Neural cell (in vitro differentiated cells): ENCODE measurements at regions not wholly inside any gene's neighbourhood (a gene's known extent, or its start where the extent isn't known, plus 50 kb on each side); places are given as distances from the start of the nearest gene placed in this dataset.

Experiments
- H2AFZ ChIP-seq: fragments of 200-600, 300-800 bp; sonication (generic), shearing (Covaris generic); 2 replicates; pipeline ENCODE4 v1.6.0; 2014; ENCODE audit warnings: low read depth, mild to moderate bottlenecking, antibody characterized with exemption, low read length, moderate library complexity
- H3F3A ChIP-seq: fragments of 200-600 bp; shearing (Covaris generic); 2 replicates; pipeline ENCODE4 v1.6.1; 2016; ENCODE audit warnings: mild to moderate bottlenecking, moderate library complexity, mixed read lengths, antibody characterized with exemption, low read length; ENCODE audit not compliant: insufficient read depth, poor library complexity, severe bottlenecking
- H3K27ac ChIP-seq: fragments of 200-600, 300-800 bp; sonication (generic), shearing (Covaris generic); 2 replicates; pipeline ENCODE4 v1.5.1; 2014; ENCODE audit warnings: mild to moderate bottlenecking, low read length, moderate library complexity
- H3K27me3 ChIP-seq: fragments of 300-800, 200-600 bp; sonication (generic), shearing (Covaris generic); 2 replicates; pipeline ENCODE4 v1.6.0; 2014; ENCODE audit warnings: mild to moderate bottlenecking, low read depth, low read length, moderate library complexity; ENCODE audit not compliant: insufficient read depth
- H3K36me3 ChIP-seq: fragments of 300-800, 200-600 bp; sonication (generic), shearing (Covaris generic); 2 replicates; pipeline ENCODE4 v1.5.1; 2014; ENCODE audit warnings: mild to moderate bottlenecking, antibody characterized with exemption, low read length, moderate library complexity; ENCODE audit not compliant: insufficient read depth
- H3K4me2 ChIP-seq: fragments of 300-800, 200-600 bp; sonication (generic), shearing (Covaris generic); 2 replicates; pipeline ENCODE4 v1.6.0; 2014; ENCODE audit warnings: mild to moderate bottlenecking, low read length
- H3K4me3 ChIP-seq: fragments of 300-800, 200-600 bp; sonication (generic), shearing (Covaris generic); 2 replicates; pipeline ENCODE4 v1.5.1; 2014; ENCODE audit warnings: mild to moderate bottlenecking, low read length, moderate library complexity
- H3K79me2 ChIP-seq: fragments of 200-600 bp; shearing (Covaris generic); replicated peaks from 2 replicates; pipeline ENCODE4 v1.6.0; 2014; ENCODE audit warnings: mild to moderate bottlenecking, low read length, moderate library complexity; ENCODE audit not compliant: insufficient read depth
- H3K9ac ChIP-seq: fragments of 300-800, 200-600 bp; sonication (generic), shearing (Covaris generic); 2 replicates; pipeline ENCODE4 v1.6.1; 2016; ENCODE audit warnings: mild to moderate bottlenecking, low read length, mixed read lengths
- H3K9me2 ChIP-seq: fragments of 200-600 bp; shearing (Covaris generic); 2 replicates; pipeline ENCODE4 v1.6.1; 2016; ENCODE audit warnings: mild to moderate bottlenecking, low read length, mixed read lengths; ENCODE audit not compliant: insufficient read depth
- H3K9me3 ChIP-seq: fragments of 200-600, 300-800 bp; sonication (generic), shearing (Covaris generic); 2 replicates; pipeline ENCODE4 v1.6.1; 2016; ENCODE audit warnings: mild to moderate bottlenecking, mixed run types, low read length, moderate library complexity, mixed read lengths
- H4K20me1 ChIP-seq: fragments of 200-600 bp; shearing (Covaris generic); 2 replicates; pipeline ENCODE4 v1.6.1; 2016; ENCODE audit warnings: mild to moderate bottlenecking, mixed run types; ENCODE audit not compliant: insufficient read depth
- CTCF ChIP-seq: fragments of 450-650 bp; IDR thresholded peaks from 2 replicates; pipeline ENCODE4 v1.5.1; 2014; ENCODE audit warnings: antibody characterized with exemption, mild to moderate bottlenecking, moderate library complexity; ENCODE audit not compliant: poor library complexity, severe bottlenecking
- EP300 ChIP-seq: fragments of 450-650 bp; conservative IDR thresholded peaks from 2 replicates; pipeline ENCODE4 v1.6.1; 2014; ENCODE audit warnings: antibody characterized with exemption, mild to moderate bottlenecking, moderate library complexity; ENCODE audit not compliant: poor library complexity, severe bottlenecking
- EZH2 ChIP-seq: fragments of 200-600, 300-800 bp; shearing (Covaris generic), sonication (generic); IDR thresholded peaks from 2 replicates; pipeline ENCODE4 v1.6.1; 2014; ENCODE audit warnings: antibody characterized with exemption, low read length, borderline replicate concordance, mild to moderate bottlenecking; ENCODE audit not compliant: insufficient read depth, poor library complexity, severe bottlenecking
- MXI1 ChIP-seq: fragments of 450-650 bp; conservative IDR thresholded peaks from 2 replicates; pipeline ENCODE4 v1.6.1; 2014; ENCODE audit warnings: antibody characterized with exemption, mild to moderate bottlenecking; ENCODE audit not compliant: poor library complexity, severe bottlenecking
- POLR2AphosphoS5 ChIP-seq: IDR thresholded peaks from 2 replicates; pipeline ENCODE4 v1.6.1; 2012
- RAD21 ChIP-seq: fragments of 450-650 bp; conservative IDR thresholded peaks from 2 replicates; pipeline ENCODE4 v1.6.1; 2014; ENCODE audit warnings: antibody characterized with exemption, mild to moderate bottlenecking, moderate library complexity
- REST ChIP-seq: IDR thresholded peaks from 2 replicates; pipeline ENCODE4 v1.6.1; 2012; ENCODE audit warnings: borderline replicate concordance
- SMC3 ChIP-seq: fragments of 450-650 bp; conservative IDR thresholded peaks from 2 replicates; pipeline ENCODE4 v1.6.1; 2014; ENCODE audit warnings: antibody characterized with exemption, mild to moderate bottlenecking, moderate library complexity; ENCODE audit not compliant: poor library complexity
- TAF1 ChIP-seq: IDR thresholded peaks from 2 replicates; pipeline ENCODE4 v1.6.1; 2012; ENCODE audit warnings: low read depth

DNA sequence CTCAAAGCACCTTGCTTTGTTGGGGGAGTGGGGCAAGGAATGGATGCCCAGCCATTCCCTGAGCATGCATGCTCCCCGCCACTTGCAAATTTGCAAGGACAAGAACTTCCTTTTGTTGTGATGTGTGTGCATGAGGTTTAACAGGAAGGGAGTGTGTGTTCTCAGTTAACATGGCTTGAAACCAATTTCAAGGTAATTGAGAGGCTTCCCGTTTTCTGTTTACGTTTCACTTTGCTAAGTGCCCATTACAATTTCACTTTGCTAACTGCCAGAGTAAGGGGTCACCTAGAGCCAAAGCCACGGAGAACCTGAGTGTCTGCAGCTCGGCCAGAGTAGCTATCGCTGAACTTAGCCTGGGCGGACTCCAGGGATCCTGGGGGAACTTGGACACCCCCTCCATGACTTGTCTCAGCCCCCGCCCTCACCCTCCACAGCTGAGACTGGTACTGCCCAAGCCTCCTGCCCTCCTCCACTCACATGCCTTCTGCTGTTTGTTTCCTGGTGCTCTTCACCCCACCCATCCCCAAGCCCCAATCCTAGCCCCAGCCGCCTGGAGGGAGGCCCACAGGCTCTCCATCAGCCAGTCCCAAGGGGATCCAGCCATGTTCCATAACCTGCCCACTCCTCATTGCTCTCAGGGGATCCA is 53.6 kb upstream of the LAPTM4A start:
- Histone ChIP-seq H3K9me2 (no peaks in the 10 kb centered on the region), H2AFZ (no peak overlapping the region), H3K4me3 (no peak overlapping the region), H3K4me2 (no peak overlapping the region), H3F3A (no peaks in the 10 kb centered on the region), H3K9me3 (no peaks in the 10 kb centered on the region), H3K79me2 (no peaks in the 10 kb centered on the region), H3K27me3 (no peaks in the 10 kb centered on the region), H4K20me1 (no peaks in the 10 kb centered on the region), H3K36me3 (no peaks in the 10 kb centered on the region), H3K9ac (no peak overlapping the region), H3K27ac (no peak overlapping the region)
- TF ChIP-seq TAF1 (no peak), REST (no peak), SMC3 (no peak), MXI1 (no peak), CTCF (no peak), EP300 (no peak), EZH2 (no peak)

DNA sequence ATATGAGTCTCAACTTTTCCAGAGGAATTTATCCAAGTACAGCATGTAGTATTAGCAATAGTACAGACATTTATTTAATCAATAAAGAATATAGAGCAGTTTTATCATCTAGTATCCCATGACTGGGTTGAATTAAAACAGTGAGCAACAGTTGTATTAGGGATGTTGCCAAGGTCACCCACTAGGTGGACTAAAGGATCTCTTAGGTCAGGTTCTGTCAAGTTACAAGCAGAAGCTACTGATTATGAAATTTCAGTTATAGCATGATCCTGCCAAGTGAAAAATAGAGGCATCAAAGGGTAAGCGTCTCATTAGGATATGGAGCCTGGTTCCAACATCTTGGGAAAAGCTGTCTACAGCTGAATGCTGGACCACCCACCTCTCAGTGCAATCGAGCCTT is 52.1 kb upstream of the LAPTM4A start:
- no peak for TF ChIP-seq EP300
- TF ChIP-seq EZH2: no peak
- no peak for TF ChIP-seq MXI1
- TF ChIP-seq REST: no peak
- TF ChIP-seq RAD21: peak; percentile 13
- no peak for TF ChIP-seq POLR2AphosphoS5
- no peak for TF ChIP-seq CTCF

More for the DNA sequence above, 52.1 kb upstream of the LAPTM4A start:
- no peak overlapping the region for H2AFZ ChIP-seq
- H3K27ac ChIP-seq: no peak overlapping the region
- H3K36me3 ChIP-seq: no peaks in the 10 kb centered on the region
- no peaks in the 10 kb centered on the region for H3K9me2 ChIP-seq
- no peak overlapping the region for H3K9ac ChIP-seq
- H3K4me3 ChIP-seq: no peak overlapping the region
- no peaks in the 10 kb centered on the region for H3F3A ChIP-seq
- H3K79me2 ChIP-seq: no peaks in the 10 kb centered on the region
- H3K9me3 ChIP-seq: no peaks in the 10 kb centered on the region
- H4K20me1 ChIP-seq: no peaks in the 10 kb centered on the region
- no peak overlapping the region for H3K4me2 ChIP-seq
- no peaks in the 10 kb centered on the region for H3K27me3 ChIP-seq
